ENCODE measurements at regions not wholly inside any gene's neighbourhood (a gene's known extent, or its start where the extent isn't known, plus 50 kb on each side); places are given as distances from the start of the nearest gene placed in this dataset.

DNA sequence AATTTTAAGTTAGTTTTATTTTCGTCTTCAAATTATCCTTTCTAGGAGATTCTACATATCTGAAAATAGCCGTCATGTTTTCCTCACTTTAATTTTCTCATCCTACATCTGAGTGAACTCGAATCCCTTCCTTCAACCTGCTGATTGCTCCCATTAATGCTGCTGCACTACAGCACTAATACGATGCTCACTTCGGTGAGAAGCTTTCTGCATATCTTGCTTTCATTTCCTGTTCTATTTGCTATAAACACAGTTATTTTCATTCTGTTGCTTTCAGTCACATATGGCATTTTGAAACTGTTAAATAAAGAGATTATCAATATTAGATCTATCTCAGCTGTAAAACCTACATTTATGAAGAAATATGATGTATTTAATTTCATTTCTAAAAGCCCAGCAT is 749.2 kb downstream of the EFNA5 start:
- Histone ChIP-seq H3K4me3 (ENCODE audit: low read depth, low read length) (no peak overlapping the region), H3K9ac (ENCODE audit: low read length) (no peak overlapping the region), H3K4me1 (ENCODE audit: control insufficient read depth, insufficient read depth, low read length) (no peaks in the 10 kb centered on the region), H3K9me3 (ENCODE audit: control insufficient read depth, insufficient read depth, low read depth, low read length) (peaks cover 8% of the 10 kb centered on the region; the same call in 1 of the 2 replicates), H3K27ac (ENCODE audit: low read depth, low read length) (no peak overlapping the region), H3K27me3 (ENCODE audit: control insufficient read depth, insufficient read depth, low read length) (no peaks in the 10 kb centered on the region), H3K36me3 (ENCODE audit: control insufficient read depth, insufficient read depth, low read length) (no peaks in the 10 kb centered on the region)

DNA sequence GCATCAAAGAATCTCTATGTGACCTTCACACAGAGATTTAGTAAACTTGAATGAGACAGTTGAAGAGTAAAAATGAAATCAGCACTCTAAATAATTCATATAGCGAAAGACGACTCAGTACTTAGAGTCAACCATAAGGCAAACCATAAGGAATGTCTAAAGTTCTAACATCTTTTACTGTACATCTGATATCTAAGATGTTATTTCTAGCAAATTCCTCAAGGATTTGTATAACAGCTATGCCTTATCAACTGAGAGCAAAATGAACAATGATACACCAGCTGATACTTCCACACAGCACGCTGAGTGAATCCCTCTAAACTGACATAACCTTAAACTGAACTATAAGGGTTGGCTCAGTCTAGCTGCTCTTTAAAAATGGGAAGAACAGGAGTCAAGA is 760.3 kb downstream of the EFNA5 start:
- Histone ChIP-seq H3K9ac (ENCODE audit: low read length) (no peak overlapping the region), H3K36me3 (ENCODE audit: control insufficient read depth, insufficient read depth, low read length) (no peaks in the 10 kb centered on the region), H3K9me3 (ENCODE audit: control insufficient read depth, insufficient read depth, low read depth, low read length) (no peaks in the 10 kb centered on the region), H3K27me3 (ENCODE audit: control insufficient read depth, insufficient read depth, low read length) (no peaks in the 10 kb centered on the region), H3K4me1 (ENCODE audit: control insufficient read depth, insufficient read depth, low read length) (no peaks in the 10 kb centered on the region), H3K4me3 (ENCODE audit: low read depth, low read length) (no peak overlapping the region), H3K27ac (ENCODE audit: low read depth, low read length) (no peak overlapping the region)

DNA sequence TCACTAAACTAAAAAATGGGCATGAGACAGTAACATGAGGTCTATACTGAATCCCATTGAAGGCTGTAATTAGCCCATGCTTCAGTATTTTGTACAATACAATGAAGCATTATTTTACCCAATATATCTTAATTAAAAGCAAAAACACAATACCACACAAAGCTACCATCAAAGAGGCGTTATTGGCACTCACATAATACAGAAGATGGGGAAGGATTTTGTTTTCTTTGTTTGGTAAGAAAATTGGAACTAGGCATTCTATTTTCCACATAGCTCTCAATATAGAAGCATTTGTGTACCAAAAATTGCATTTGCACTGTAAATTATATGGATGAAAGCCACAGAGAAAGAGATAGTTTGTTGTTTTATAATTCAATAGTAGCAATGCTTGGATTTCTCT is 761.0 kb downstream of the EFNA5 start:
- H3K27ac ChIP-seq (ENCODE audit: low read depth, low read length), result no peak overlapping the region
- H3K9me3 ChIP-seq (ENCODE audit: control insufficient read depth, insufficient read depth, low read depth, low read length), result no peaks in the 10 kb centered on the region
- no peaks in the 10 kb centered on the region for H3K36me3 ChIP-seq (ENCODE audit: control insufficient read depth, insufficient read depth, low read length)
- no peaks in the 10 kb centered on the region for H3K27me3 ChIP-seq (ENCODE audit: control insufficient read depth, insufficient read depth, low read length)
- H3K4me3 ChIP-seq (ENCODE audit: low read depth, low read length), result no peak overlapping the region
- H3K4me1 ChIP-seq (ENCODE audit: control insufficient read depth, insufficient read depth, low read length), result no peaks in the 10 kb centered on the region
- no peak overlapping the region for H3K9ac ChIP-seq (ENCODE audit: low read length)

DNA sequence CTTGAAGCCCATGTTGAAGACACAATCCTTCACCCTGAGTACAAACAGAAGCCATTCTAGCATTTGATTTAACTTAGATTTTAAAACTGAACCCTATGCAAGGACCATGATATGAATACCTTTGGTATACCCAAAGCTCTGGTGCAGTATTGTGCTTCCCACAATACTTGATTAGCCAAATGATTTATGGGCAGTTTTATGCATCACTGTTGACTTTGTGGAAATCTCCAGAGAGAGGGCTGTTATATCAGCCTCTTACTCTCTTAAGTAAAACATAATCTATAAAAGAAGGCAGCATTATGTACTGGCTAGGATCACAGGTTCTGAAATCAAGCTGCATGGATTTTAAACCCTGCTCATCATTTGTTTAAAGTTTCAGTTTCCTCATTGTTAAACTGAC is 762.8 kb downstream of the EFNA5 start:
- Histone ChIP-seq H3K36me3 (ENCODE audit: control insufficient read depth, insufficient read depth, low read length) (no peaks in the 10 kb centered on the region), H3K4me1 (ENCODE audit: control insufficient read depth, insufficient read depth, low read length) (no peaks in the 10 kb centered on the region), H3K9me3 (ENCODE audit: control insufficient read depth, insufficient read depth, low read depth, low read length) (no peaks in the 10 kb centered on the region), H3K27ac (ENCODE audit: low read depth, low read length) (no peak overlapping the region), H3K4me3 (ENCODE audit: low read depth, low read length) (no peak overlapping the region), H3K9ac (ENCODE audit: low read length) (no peak overlapping the region), H3K27me3 (ENCODE audit: control insufficient read depth, insufficient read depth, low read length) (no peaks in the 10 kb centered on the region)

DNA sequence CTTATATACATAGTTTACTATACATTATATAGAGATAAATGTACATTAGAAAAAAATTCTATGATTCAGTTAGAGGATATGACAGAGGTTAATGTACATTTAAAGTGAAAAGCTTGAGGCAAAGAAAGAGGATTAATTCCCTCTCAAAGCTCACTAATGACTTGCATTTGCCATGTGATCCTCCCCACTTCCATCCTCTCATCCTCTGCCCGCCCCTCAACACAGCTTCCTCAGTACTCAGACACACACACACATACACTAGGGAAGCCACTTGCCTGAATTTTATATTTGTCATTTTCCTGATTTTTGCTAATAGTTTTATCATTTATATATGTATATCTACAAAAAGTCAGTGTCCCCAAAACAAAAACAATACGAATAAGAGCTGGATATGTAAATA is 764.5 kb downstream of the EFNA5 start:
- no peak overlapping the region for H3K27ac ChIP-seq (ENCODE audit: low read depth, low read length)
- no peak overlapping the region for H3K4me3 ChIP-seq (ENCODE audit: low read depth, low read length)

DNA sequence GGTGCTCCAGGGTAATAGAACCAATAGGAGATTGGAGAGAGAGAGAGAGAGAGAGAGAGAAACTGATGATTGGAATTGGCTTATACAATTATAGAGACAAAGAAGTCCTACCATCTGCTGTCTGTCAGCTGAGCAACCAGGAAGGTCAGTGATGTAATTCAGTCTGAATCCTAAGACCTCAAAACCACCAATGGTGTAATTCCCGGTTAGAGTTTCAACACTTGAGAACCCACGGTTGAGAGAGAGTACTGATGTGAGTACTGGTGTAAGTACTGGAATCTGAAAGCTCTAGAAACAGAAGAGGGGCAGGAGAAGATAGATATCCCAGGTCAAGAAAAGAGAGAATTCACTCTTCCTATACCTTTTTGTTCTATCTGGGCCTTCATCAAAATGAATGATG is 775.8 kb downstream of the EFNA5 start:
- Histone ChIP-seq H3K9me3 (ENCODE audit: control insufficient read depth, insufficient read depth, low read depth, low read length) (no peaks in the 10 kb centered on the region), H3K27me3 (ENCODE audit: control insufficient read depth, insufficient read depth, low read length) (no peaks in the 10 kb centered on the region), H3K9ac (ENCODE audit: low read length) (no peak overlapping the region), H3K36me3 (ENCODE audit: control insufficient read depth, insufficient read depth, low read length) (no peaks in the 10 kb centered on the region), H3K4me1 (ENCODE audit: control insufficient read depth, insufficient read depth, low read length) (no peaks in the 10 kb centered on the region), H3K4me3 (ENCODE audit: low read depth, low read length) (no peak overlapping the region), H3K27ac (ENCODE audit: low read depth, low read length) (no peak overlapping the region)

More for the DNA sequence above, 764.5 kb downstream of the EFNA5 start:
- no peaks in the 10 kb centered on the region for H3K4me1 ChIP-seq (ENCODE audit: control insufficient read depth, insufficient read depth, low read length)
- no peaks in the 10 kb centered on the region for H3K9me3 ChIP-seq (ENCODE audit: control insufficient read depth, insufficient read depth, low read depth, low read length)
- no peaks in the 10 kb centered on the region for H3K27me3 ChIP-seq (ENCODE audit: control insufficient read depth, insufficient read depth, low read length)
- no peak overlapping the region for H3K9ac ChIP-seq (ENCODE audit: low read length)
- no peaks in the 10 kb centered on the region for H3K36me3 ChIP-seq (ENCODE audit: control insufficient read depth, insufficient read depth, low read length)

DNA sequence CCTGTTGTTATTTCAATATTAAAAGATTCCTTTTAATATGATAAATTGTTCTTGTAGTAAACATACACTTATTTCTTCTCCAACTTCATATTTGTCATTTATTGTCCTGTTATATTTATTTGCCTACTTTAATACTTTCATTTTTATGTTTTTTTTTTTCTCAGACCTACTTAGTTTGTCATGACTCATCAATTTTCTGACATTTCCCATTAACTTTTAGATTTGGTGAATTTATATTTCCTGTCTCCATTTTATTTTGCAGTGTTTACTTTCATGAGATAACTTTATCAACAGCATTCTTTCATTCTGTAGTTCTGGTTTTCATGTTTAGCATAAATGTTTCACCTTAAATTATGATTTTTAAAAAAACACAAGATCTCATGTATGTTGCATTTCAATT is 788.7 kb downstream of the EFNA5 start:
- Histone ChIP-seq H3K9me3 (ENCODE audit: control insufficient read depth, insufficient read depth, low read depth, low read length) (peaks cover 7% of the 10 kb centered on the region; the same call in 1 of the 2 replicates), H3K9ac (ENCODE audit: low read length) (no peak overlapping the region), H3K4me1 (ENCODE audit: control insufficient read depth, insufficient read depth, low read length) (no peaks in the 10 kb centered on the region; the same call in 1 of the 2 replicates), H3K27me3 (ENCODE audit: control insufficient read depth, insufficient read depth, low read length) (no peaks in the 10 kb centered on the region), H3K27ac (ENCODE audit: low read depth, low read length) (no peak overlapping the region), H3K4me3 (ENCODE audit: low read depth, low read length) (no peak overlapping the region), H3K36me3 (ENCODE audit: control insufficient read depth, insufficient read depth, low read length) (no peaks in the 10 kb centered on the region)

DNA sequence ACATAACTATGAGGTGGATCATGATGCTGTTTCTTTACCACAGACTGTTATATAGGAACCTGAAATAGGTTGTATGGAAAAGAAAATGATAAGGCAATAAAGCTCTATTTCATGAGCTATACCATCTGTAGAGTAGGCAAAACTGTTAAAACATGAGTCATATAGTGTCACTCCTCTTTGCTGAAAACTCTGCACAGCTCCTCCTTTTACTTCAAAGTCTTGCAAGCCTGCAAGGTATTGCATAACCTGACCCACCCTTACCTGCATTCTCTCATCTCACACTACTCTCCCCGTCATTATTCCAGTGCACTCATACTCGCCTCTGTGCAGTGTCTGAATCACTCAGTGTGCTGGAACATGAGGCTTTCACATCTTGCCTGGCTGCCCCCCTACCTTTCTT is 790.1 kb downstream of the EFNA5 start:
- H3K4me3 ChIP-seq (ENCODE audit: low read depth, low read length), result no peak overlapping the region
- H3K36me3 ChIP-seq (ENCODE audit: control insufficient read depth, insufficient read depth, low read length), result no peaks in the 10 kb centered on the region; the same call in 1 of the 2 replicates
- no peaks in the 10 kb centered on the region; the same call in 1 of the 2 replicates for H3K4me1 ChIP-seq (ENCODE audit: control insufficient read depth, insufficient read depth, low read length)
- no peak overlapping the region for H3K27ac ChIP-seq (ENCODE audit: low read depth, low read length)
- H3K9me3 ChIP-seq (ENCODE audit: control insufficient read depth, insufficient read depth, low read depth, low read length), result peaks cover 19% of the 10 kb centered on the region
- no peaks in the 10 kb centered on the region for H3K27me3 ChIP-seq (ENCODE audit: control insufficient read depth, insufficient read depth, low read length)
- H3K9ac ChIP-seq (ENCODE audit: low read length), result no peak overlapping the region

DNA sequence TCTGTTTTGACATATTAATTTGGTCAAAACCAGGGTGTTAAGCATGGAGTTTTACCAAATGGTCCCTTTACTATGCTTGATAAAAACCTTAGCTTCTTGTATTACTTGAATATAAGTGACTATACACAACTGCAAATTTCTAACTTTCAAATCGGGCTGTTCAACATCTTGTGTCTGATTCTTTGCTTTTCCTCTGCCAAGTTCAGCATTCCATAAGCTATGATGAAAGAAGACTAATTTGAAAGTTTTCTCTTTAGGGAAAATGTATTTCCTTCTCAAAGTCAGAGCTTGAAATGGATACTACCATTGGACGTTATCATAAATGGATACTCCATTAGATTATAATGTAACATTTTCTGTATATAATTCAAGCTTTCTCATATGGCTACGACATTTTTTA is 792.9 kb downstream of the EFNA5 start:
- H3K27ac ChIP-seq (ENCODE audit: low read depth, low read length), result no peak overlapping the region
- H3K9me3 ChIP-seq (ENCODE audit: control insufficient read depth, insufficient read depth, low read depth, low read length), result peaks cover 19% of the 10 kb centered on the region
- H3K36me3 ChIP-seq (ENCODE audit: control insufficient read depth, insufficient read depth, low read length), result no peaks in the 10 kb centered on the region; the same call in 1 of the 2 replicates
- H3K27me3 ChIP-seq (ENCODE audit: control insufficient read depth, insufficient read depth, low read length), result no peaks in the 10 kb centered on the region
- H3K9ac ChIP-seq (ENCODE audit: low read length), result no peak overlapping the region
- no peak overlapping the region for H3K4me3 ChIP-seq (ENCODE audit: low read depth, low read length)
- H3K4me1 ChIP-seq (ENCODE audit: control insufficient read depth, insufficient read depth, low read length), result no peaks in the 10 kb centered on the region; the same call in 1 of the 2 replicates

DNA sequence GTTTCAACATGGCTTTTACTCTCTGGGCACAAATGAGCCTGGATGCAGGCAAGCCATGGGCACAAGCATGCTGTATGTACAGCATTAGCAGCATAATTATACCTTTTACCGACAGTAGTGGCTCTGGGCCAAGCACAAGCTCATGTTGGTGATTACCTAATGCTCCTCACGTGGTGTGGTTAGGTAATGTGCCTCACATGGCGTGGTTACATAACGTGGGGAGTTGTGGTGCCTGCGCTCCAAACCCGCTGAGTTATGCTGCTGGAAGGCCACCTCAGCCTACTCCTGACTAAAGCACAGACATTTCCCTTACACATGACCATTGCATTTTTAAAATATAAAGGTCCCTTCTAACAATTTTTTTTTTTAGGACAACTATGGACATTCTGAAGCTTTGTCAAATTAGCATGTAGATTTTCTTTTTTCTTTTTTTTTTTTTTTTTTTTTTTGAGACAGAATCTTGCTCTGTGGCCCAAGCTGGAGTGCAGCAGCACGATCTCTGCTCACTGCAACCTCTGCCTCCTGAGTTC is 794.0 kb downstream of the EFNA5 start:
- Histone ChIP-seq H3K4me1 (ENCODE audit: control insufficient read depth, insufficient read depth, low read length) (no peaks in the 10 kb centered on the region; the same call in 1 of the 2 replicates), H3K9ac (ENCODE audit: low read length) (no peak overlapping the region), H3K27ac (ENCODE audit: low read depth, low read length) (no peak overlapping the region), H3K4me3 (ENCODE audit: low read depth, low read length) (no peak overlapping the region), H3K36me3 (ENCODE audit: control insufficient read depth, insufficient read depth, low read length) (no peaks in the 10 kb centered on the region; the same call in 1 of the 2 replicates), H3K9me3 (ENCODE audit: control insufficient read depth, insufficient read depth, low read depth, low read length) (peaks cover 19% of the 10 kb centered on the region), H3K27me3 (ENCODE audit: control insufficient read depth, insufficient read depth, low read length) (no peaks in the 10 kb centered on the region)

DNA sequence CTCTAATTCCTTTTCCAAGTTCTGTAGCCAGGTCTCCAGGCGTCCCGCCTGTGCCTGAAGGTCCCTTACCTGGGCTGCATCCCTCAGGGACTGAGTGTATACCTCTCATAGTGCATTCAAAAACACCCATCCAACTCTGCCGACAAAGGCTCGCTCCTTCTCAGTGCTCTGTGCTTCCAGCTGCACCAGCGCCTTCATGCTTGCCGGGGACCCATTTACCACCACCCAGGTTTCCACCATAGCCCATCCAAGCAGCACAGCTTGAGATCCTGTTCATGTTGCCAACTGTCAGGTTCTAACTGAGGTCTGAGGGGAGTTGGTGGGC is 794.5 kb downstream of the EFNA5 start:
- Histone ChIP-seq H3K4me1 (ENCODE audit: control insufficient read depth, insufficient read depth, low read length) (no peaks in the 10 kb centered on the region), H3K9me3 (ENCODE audit: control insufficient read depth, insufficient read depth, low read depth, low read length) (peaks cover 19% of the 10 kb centered on the region), H3K27me3 (ENCODE audit: control insufficient read depth, insufficient read depth, low read length) (no peaks in the 10 kb centered on the region), H3K9ac (ENCODE audit: low read length) (no peak overlapping the region), H3K4me3 (ENCODE audit: low read depth, low read length) (no peak overlapping the region), H3K36me3 (ENCODE audit: control insufficient read depth, insufficient read depth, low read length) (no peaks in the 10 kb centered on the region; the same call in 1 of the 2 replicates), H3K27ac (ENCODE audit: low read depth, low read length) (no peak overlapping the region)

All from HUES6 (cell line).